ENCODE measurements at regions not wholly inside any gene's neighbourhood (a gene's known extent, or its start where the extent isn't known, plus 50 kb on each side); places are given as distances from the start of the nearest gene placed in this dataset.

DNA sequence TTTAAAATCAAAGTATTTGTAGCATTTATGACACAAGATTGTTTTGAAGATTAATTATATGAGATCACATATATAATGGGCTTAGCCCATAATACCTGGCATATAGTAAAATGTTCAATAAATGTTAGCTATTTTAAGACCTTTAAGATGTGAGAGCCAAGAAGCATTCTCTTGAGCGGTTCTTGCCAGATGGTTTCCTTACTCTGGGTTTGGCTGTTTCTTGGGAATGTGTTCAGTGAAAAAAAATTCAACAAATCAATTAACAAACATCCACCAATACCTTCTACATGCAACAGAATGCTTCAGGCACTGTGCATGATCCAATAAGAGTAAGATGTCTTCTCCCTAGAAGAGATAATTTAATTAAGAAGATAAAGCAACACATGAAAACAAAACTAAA lies 230.4 kb downstream of the CMPK2 start:
- TF ChIP-seq HDAC6 (IDR thresholded peaks at IDR 0.05; ENCODE audit: low read depth, low read length) = no peak
- no peak for TF ChIP-seq POLR2A (IDR thresholded peaks at IDR 0.05; ENCODE audit: control extremely low read depth in 1 of 2, low read depth in 2 of 2, low read length in 2 of 2)
- TF ChIP-seq SP2 (IDR thresholded peaks at IDR 0.05; ENCODE audit: low read length) = no peak
- TF ChIP-seq, protein P1, sequence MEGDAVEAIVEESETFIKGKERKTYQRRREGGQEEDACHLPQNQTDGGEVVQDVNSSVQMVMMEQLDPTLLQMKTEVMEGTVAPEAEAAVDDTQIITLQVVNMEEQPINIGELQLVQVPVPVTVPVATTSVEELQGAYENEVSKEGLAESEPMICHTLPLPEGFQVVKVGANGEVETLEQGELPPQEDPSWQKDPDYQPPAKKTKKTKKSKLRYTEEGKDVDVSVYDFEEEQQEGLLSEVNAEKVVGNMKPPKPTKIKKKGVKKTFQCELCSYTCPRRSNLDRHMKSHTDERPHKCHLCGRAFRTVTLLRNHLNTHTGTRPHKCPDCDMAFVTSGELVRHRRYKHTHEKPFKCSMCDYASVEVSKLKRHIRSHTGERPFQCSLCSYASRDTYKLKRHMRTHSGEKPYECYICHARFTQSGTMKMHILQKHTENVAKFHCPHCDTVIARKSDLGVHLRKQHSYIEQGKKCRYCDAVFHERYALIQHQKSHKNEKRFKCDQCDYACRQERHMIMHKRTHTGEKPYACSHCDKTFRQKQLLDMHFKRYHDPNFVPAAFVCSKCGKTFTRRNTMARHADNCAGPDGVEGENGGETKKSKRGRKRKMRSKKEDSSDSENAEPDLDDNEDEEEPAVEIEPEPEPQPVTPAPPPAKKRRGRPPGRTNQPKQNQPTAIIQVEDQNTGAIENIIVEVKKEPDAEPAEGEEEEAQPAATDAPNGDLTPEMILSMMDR (IDR thresholded peaks at IDR 0.05; ENCODE audit: control extremely low read depth in 1 of 3, insufficient read depth in 1 of 3, low read depth in 1 of 3, low read length in 3 of 3) = no peak
- no peak for TF ChIP-seq EZH2 (IDR thresholded peaks at IDR 0.05; ENCODE audit: low read depth, low read length, severe bottlenecking)
- no peak for TF ChIP-seq TAF1 (IDR thresholded peaks at IDR 0.05; ENCODE audit: low read depth, low read length)

Data from H1 (cell line).